ENCODE measurements at regions not wholly inside any gene's neighbourhood (a gene's known extent, or its start where the extent isn't known, plus 50 kb on each side); places are given as distances from the start of the nearest gene placed in this dataset.

GRCh38 chr9:27924502-27924901, 351.2 kb upstream of the C9orf72 start:
- no peak for DNase-seq

GRCh38 chr9:27925815-27926214, 352.5 kb upstream of the C9orf72 start:
- no peak for DNase-seq

- DNase-seq = no peak
Observed at GRCh38 chr9:27929841-27930240, 356.6 kb upstream of the C9orf72 start.

- DNase-seq = no peak
Observed at GRCh38 chr9:27933210-27934025, 360.1 kb upstream of the C9orf72 start.

DNA sequence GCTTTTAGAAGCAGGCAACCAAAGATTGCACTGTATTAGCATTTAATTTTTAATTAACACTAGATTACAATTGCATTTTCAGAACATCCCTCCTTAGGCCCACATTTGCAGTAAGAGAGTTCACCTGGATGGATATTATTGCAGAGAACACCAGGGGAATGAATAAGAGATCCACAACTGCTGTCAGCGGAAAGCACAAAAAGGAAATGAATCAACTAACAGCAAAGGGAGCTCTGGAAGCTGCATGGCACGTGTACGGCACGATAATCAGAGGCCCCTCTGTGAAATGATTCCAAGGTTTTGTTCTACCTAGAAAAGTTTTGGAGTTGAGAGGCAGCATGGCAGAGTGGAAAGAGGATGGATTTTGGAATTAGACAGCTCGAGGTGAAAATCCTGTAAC, 361.2 kb upstream of the C9orf72 start:
- DNase-seq = no peak

DNA sequence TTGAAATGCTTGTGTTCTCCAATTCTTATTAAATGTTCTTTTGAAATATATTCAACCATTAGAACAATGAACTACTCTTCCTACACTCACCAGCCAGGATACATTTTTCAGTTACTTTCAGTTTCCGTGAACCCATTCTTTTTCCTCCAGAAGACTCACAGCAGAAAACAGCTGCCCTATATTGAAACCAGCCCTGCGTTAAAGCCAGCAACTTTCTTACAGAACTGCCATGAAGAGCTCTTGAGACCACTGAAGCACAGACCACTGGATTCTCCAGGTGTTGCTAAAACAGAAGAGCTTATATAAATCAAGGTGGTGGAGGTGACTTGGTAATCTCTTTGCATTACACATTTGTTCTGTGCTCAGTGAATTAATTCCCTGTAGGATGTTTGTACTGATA, 365.9 kb upstream of the C9orf72 start:
- no peak for DNase-seq

- no peak for DNase-seq
Observed at GRCh38 chr9:27940535-27940934, 367.3 kb upstream of the C9orf72 start.

DNA sequence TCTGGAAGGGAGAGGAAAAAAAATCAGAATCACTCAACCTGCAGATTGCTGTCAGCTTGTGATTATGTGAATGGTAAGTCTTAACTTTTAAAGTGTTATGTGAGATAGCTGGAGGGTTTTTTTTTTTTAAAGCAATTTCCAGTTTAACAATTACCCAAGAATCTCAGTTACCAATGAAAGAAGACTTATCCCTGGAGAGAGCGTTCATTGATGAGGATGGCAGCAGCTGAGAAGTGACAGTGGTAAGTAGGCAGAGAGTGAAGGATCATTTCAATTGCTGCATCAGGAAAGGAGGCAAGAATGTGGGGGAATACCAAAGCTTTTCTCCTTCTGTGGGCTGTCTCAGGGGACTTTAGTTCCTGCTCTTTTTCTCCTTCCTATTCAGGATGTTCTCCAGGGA, 370.2 kb upstream of the C9orf72 start:
- no peak for DNase-seq

DNA sequence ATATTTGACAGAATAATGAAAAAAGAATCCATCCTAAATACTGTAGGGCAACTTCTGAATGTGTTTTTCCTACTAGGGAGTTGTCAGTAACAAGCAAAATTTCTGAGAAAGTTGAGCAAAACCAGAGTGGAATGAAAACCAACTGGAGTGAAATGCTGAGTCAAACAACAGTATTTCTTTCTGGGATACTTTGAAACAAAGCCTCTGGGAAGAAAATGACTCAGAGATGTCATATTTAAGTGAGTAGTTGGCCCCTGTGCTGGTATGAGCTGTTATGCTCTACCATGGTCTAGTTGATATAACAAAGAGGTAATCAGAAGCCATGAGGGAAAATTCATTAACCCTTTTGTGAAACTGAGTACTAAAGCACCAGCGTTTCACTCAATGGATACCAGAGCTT, 372.1 kb upstream of the C9orf72 start:
- no peak for DNase-seq

GRCh38 chr9:27950382-27950781, 377.1 kb upstream of the C9orf72 start:
- no peak for DNase-seq

DNA sequence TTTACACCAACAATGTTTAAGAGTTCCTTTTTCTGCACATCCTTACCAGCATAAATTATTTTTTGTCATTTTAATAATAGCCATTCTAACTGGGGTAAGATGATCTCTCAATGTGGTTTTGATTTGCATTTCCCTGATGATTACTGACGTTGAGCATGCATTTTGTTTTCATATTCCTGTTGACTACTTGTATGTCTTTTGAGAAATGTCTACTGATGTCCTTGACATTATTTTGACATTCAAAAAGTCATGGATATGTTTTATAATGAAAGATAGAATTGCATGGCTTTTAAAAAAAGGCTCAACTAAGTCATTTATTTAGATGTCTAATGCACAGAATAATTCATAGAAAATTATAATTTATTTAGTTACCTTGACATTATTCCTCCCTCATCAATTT, 381.6 kb upstream of the C9orf72 start:
- no peak for DNase-seq

- DNase-seq = no peak
Observed at GRCh38 chr9:27963836-27964235, 390.6 kb upstream of the C9orf72 start.

- no peak for DNase-seq
Observed at GRCh38 chr9:27967210-27967609, 393.9 kb upstream of the C9orf72 start.

GRCh38 chr9:27977931-27978330, 404.6 kb upstream of the C9orf72 start:
- no peak for DNase-seq

GRCh38 chr9:27985714-27986113, 412.4 kb upstream of the C9orf72 start:
- DNase-seq = no peak

DNA sequence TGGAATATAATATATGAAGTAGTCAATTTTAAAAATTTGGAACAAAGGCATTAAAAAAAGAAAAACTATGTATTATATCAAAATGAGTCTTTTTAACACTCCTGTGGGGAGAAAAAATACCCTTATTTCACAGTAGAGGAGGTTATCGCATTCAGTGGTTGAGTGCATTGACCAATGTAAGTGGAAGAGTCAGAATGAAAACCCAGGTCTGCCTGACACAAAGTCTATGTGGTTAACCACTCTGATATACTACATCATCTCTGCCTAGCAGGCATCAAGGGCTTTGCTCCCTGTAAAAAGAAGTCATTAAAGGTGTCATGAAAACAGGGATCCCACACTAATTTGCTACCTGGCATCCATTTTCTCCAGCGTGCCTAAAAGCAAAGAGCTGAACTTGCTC, 417.2 kb upstream of the C9orf72 start:
- DNase-seq = no peak

DNA sequence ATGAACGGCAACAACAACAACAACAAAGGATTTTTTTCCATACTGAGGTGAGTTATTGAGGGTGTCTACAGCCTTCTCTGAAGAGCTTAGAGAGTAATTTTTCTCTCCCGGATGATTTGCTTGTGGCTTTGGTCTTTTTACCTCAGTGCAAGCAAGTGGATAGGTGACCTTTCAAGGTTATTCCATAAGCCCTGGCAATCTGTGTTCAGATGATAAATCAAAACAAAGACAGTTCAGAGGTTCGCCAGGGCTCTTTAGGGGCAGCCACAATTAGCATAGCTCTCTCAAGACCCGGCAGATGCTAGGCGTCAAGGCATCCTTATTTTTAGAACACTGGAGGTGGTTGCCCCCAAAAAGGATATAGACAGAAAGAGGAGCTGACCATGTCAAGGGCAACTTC, 417.9 kb upstream of the C9orf72 start:
- no peak for DNase-seq

DNA sequence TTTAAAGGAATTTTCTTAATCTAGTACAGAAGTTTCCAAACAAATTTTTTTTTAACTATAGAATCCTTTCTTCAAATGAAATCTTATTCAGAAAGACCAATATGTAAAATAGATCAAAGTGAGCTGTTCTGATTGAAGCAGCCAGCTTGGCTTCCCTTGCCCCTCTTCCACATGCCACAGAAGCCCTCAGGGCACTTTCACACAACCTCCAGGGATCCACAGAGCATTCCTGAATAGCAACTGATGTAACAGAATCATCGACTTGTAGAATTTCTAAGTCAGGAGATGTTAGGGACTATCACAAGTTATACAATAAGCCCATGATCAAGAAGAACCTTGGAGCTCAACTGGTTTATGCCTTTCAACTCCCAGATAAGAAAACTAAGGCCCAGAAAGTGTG, 427.8 kb upstream of the C9orf72 start:
- DNase-seq = no peak

DNA sequence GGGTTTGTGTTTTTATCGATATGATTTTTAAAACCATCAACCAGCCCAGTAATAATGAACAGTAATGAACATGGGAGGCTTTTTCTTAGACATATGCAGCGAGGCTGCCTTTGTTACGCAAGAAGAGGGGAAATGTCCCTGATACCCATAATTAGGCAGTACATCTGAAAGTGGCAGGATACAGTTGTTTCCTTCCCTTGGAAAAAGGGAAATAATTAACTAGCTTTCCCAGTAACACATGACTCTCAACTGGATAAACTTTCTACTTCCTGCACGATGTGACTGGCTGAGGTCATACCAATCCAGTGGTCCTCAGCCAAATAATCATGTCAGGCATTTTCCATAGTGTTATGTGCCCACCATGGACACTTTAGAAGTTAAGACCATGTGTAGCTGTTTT, 431.6 kb upstream of the C9orf72 start:
- no peak for DNase-seq

- no peak for DNase-seq
Observed at GRCh38 chr9:28005779-28006178, 432.5 kb upstream of the C9orf72 start.

- DNase-seq = no peak
Observed at GRCh38 chr9:28007097-28007817, 434.0 kb upstream of the C9orf72 start.

DNA sequence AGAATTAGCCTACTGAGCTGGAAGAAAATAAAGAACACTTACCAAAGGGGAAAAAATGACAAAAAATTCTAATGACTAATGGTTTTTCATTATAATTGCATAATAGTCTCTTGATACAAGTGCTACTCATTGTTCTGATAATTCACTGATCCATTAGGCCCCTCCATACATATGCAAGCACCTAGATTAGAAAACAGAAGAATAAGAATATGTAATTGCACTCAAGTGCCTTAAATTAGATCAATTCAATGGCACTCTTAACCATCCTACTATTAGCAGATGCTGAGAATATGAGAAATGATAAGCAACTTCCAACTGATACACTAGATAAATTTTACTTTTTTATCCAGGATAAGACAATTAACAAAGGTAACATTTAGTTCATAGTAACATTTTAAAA, 440.9 kb upstream of the C9orf72 start:
- no peak for DNase-seq

DNA sequence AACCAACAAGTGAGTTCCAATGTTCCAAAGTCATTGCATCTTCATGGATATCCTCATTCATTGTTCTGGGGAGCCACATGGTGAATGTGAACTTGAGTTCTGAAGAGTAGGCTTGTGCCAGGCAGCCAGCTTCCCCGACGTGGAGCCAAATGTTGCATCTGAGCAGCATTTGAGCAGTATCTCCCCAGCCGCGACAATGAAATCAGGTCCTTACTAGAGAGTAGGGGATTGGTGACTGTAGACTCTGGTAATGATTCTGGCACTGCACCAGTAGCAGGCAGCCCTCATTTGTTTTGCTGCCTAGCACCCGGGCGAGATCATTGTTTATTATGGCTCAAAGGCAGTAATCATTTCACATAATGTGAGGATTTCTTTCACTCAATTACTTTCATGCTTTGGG, 451.4 kb upstream of the C9orf72 start:
- DNase-seq = no peak

DNA sequence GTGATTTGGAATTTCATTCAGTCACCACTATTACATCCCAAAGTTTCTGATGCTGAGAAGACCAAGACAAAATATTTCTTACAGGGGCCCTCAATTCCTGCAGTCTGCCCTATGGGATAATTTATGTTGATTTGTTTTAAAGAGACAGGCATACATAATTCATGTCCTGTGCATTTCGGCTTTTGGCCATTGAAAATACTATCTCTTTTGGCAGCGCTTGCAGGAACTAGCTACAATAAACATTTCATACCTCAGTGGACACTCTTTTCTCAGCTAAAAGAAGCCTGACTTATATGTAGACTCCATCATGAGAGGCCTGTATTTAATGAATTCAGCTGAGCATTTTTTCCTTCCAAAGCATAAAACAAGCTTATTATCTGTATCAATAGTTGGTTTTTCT, 451.9 kb upstream of the C9orf72 start:
- no peak for DNase-seq

All from GOT3 (cell line).